ENCODE measurements at regions not wholly inside any gene's neighbourhood (a gene's known extent, or its start where the extent isn't known, plus 50 kb on each side); places are given as distances from the start of the nearest gene placed in this dataset.

DNA sequence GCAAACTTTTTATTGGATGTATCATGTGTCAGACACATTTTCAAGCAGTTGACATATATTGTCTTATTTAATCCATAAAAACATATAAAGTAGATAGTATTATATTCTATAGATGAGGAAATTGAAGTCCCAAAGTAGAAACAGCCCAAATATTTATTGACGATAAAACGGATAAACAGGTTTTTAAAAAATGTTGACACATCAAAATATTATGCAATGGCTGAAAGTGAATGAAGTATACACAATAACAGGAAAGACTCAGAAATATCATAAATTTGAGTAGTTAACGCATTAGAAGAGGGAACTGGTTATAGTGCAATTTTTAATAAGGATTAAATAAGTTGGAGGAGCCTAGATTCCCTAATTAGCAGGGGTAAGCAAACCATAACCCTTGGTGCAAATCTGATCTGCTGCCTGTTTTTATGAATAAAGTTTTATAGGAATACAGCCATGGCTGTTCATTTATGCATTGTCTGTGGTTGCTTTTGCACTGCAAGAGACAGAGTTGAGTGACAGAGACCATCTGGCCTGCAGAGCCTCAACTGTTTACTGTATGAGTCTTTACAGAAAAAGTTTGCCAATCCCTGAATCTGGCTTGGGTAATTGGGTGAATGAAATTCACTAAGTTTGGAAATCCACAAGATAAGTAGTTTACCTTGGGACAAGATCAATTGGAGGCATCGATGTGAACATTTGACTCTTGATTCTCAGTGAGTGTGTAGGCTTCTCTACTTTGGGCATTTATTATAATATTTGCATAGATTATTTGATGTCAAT, 50.6 kb upstream of the EXOC2 start:
- Histone ChIP-seq H3K4me3 (no peak overlapping the region), H3K27ac (no peak overlapping the region)
- no peak for DNase-seq (ENCODE audit: low spot score)
- TF ChIP-seq, protein P1, sequence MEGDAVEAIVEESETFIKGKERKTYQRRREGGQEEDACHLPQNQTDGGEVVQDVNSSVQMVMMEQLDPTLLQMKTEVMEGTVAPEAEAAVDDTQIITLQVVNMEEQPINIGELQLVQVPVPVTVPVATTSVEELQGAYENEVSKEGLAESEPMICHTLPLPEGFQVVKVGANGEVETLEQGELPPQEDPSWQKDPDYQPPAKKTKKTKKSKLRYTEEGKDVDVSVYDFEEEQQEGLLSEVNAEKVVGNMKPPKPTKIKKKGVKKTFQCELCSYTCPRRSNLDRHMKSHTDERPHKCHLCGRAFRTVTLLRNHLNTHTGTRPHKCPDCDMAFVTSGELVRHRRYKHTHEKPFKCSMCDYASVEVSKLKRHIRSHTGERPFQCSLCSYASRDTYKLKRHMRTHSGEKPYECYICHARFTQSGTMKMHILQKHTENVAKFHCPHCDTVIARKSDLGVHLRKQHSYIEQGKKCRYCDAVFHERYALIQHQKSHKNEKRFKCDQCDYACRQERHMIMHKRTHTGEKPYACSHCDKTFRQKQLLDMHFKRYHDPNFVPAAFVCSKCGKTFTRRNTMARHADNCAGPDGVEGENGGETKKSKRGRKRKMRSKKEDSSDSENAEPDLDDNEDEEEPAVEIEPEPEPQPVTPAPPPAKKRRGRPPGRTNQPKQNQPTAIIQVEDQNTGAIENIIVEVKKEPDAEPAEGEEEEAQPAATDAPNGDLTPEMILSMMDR (IDR thresholded peaks at IDR 0.05): no peak
